Dendritic cell treated with granulocyte-macrophage colony-stimulating factor and Interleukin-4, amounts not matched to agents 40 ng/mL and 50 ng/mL, for 4 days (primary cell): ENCODE measurements at regions not wholly inside any gene's neighbourhood (a gene's known extent, or its start where the extent isn't known, plus 50 kb on each side); places are given as distances from the start of the nearest gene placed in this dataset.

Source experiments
- H3K27ac Mint-ChIP-seq: one replicate; pipeline ENCODE4 v1.8.0; 2022; ENCODE audit warnings: mild to moderate bottlenecking, mixed read lengths
- H3K27me3 Mint-ChIP-seq: one replicate; pipeline ENCODE4 v1.8.0; 2022; ENCODE audit warnings: mild to moderate bottlenecking, mixed read lengths
- H3K36me3 Mint-ChIP-seq: one replicate; pipeline ENCODE4 v1.8.0; 2022; ENCODE audit warnings: low read depth, mixed read lengths
- H3K4me1 Mint-ChIP-seq: one replicate; pipeline ENCODE4 v1.8.0; 2022; ENCODE audit warnings: low read depth, mixed read lengths
- H3K4me3 Mint-ChIP-seq: one replicate; pipeline ENCODE4 v1.8.0; 2022; ENCODE audit warnings: mild to moderate bottlenecking, moderate library complexity, mixed read lengths
- H3K9me3 Mint-ChIP-seq: one replicate; pipeline ENCODE4 v1.8.0; 2022; ENCODE audit warnings: mixed read lengths
- intact Hi-C: fragments of 100-400 bp; cut with micrococcal nuclease; formaldehyde crosslinking; loops from one replicate; pipeline ENCODE4 v1.15.0; 2022

DNA sequence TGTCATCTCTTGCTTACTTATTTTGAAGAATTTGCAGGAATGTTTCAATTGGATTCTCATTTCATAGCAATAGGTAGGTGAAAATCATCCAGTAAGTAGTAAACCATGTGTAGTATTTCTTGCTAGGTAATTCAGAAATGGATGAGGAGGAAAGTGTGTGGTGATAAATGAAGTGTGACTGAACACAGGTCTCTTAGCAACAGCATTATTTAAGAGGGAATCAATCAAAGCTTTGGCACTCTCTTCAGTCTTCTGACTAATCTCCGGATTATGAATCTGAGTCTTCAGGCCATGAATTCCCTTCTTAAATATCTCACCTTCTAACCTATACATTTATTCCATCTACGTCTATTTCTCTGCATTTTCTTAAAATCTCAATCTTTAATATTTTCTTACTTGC is 55.8 kb upstream of the ARHGAP24 start:
- Mint-ChIP-seq H3K27ac (no peak overlapping the region), H3K9me3 (no peaks in the 10 kb centered on the region), H3K36me3 (no peaks in the 10 kb centered on the region), H3K4me1 (no peaks in the 10 kb centered on the region), H3K4me3 (no peak overlapping the region), H3K27me3 (peaks cover 2% of the 10 kb centered on the region)
- intact Hi-C loops, result no loop called here

DNA sequence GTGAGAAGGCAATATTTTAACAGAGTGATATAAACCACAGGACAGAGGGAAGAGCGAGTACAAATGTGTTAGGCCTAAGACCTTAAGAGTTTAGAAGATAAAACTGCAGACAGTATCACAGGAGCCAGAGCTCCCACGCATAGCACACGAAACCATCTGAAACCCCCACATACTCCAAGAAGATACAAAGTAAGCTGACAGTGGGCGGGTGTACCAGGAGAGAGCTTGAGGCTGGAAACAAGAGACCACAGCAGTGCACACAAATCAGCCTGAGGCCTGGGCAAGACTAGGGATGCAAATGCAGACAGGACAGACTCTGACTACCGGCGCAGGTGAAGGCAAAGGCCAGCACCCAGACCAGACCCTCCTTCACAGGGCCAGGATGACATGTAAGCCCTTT is 54.1 kb upstream of the ARHGAP24 start:
- Mint-ChIP-seq H3K36me3 (no peaks in the 10 kb centered on the region), H3K27ac (no peak overlapping the region), H3K4me1 (no peaks in the 10 kb centered on the region), H3K9me3 (no peaks in the 10 kb centered on the region), H3K27me3 (no peaks in the 10 kb centered on the region), H3K4me3 (no peak overlapping the region)
- intact Hi-C loops, result no loop called here

DNA sequence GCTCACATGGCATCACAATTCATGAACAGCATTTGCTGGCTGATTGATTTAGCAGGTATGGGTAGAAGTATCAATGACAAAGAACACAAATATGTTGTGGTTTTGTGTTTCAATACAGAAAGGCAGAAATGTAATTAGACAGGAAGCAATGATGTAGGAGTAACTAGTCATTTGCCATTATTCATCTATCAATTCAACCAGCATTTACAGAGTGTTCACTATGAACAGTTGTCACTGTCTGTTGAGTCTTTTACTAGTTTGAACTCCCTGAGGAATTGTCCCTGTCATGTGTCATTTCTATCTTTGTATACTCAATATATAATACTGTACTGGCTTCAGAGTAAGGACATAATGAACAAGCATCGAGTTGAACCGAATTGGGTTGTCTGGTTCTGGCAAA is 51.5 kb upstream of the ARHGAP24 start:
- Mint-ChIP-seq H3K27me3 (peaks cover 2% of the 10 kb centered on the region), H3K4me3 (no peak overlapping the region), H3K4me1 (no peaks in the 10 kb centered on the region), H3K9me3 (no peaks in the 10 kb centered on the region), H3K27ac (no peak overlapping the region), H3K36me3 (no peaks in the 10 kb centered on the region)
- intact Hi-C loops, result no loop called here
